GM19043 (cell line): ENCODE measurements at regions not wholly inside any gene's neighbourhood (a gene's known extent, or its start where the extent isn't known, plus 50 kb on each side); places are given as distances from the start of the nearest gene placed in this dataset.

ENCODE experiments used
- ATAC-seq: cut with Tn5 transposase; IDR thresholded peaks from one replicate; pipeline ENCODE4 v1.9.1; 2021; ENCODE audit warnings: low read depth; ENCODE audit not compliant: unreplicated experiment

DNA sequence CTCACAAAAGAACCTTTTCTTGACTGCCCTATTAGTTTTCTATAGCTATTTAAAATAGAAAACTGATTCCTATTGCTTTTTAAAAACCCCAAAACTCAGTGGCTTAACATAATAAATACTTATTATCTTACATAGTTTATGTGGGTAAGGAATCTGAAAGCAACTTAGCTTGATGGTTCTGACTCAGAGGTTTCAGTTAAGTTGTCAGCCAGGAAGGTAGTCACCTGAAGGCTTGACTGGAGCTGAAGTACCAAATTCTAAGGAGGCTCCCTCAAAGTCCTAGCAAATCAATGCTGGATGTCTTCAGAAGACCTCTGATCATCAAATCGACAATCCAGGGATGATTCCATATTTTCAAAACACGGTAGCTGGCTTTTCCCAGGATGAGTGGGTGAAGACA lies 546.6 kb upstream of the CDH2 start:
- no peak for ATAC-seq

DNA sequence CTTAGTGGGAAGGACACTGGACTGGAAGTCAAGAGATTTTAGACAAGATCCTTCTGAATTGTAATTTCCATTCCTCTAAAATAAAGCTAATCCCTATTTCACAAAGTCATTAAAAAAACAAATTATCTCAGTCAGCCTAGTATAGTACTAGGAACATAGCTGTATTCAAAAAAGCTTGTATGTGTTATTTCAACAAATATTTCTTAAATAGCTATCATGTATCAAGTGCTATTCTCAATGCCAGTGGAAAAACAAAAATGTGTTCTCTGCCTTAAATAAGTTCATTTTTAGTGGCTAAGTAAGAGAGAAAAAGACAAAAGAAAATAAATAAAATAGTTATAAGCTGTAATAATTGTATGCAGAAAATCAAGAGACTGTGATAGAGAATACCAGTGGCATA lies 541.8 kb upstream of the CDH2 start:
- no peak for ATAC-seq

DNA sequence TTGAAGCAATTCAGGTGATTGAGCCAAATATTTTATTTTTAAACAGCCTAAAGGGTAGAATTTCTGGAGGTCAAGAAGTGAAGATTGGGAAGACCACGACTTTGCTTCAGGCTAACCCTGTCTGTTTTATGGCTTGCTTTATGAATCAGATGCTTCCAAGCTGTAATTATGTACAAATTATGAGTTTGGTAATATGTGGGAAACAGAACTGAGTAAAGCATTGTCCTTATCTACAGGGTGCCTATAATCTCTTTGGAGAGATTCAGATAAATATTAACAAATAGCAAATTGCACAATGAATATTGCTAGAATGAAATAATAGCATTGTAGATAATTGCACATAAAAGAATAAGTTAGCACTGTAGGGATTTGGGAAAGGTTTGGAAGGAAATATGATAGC lies 539.4 kb upstream of the CDH2 start:
- no peak for ATAC-seq

DNA sequence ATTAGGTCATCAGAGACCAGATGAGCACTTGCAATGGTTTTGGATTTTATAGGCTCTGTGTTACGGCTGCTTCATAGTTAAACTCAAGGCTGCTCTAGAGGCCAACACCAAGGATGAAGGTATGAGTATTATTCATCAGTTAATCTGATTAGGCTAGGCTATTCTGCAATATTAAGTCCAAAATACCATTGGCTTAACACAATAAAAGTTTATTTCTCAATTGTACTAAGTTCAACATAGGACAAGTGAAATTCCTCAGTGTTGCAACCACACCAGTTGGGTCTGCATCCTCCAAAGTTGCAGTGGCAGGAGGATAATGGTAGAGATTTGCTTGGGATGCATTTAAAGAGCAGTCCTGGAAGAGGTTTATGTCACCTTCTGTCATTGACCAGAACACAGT lies 538.3 kb upstream of the CDH2 start:
- no peak for ATAC-seq

DNA sequence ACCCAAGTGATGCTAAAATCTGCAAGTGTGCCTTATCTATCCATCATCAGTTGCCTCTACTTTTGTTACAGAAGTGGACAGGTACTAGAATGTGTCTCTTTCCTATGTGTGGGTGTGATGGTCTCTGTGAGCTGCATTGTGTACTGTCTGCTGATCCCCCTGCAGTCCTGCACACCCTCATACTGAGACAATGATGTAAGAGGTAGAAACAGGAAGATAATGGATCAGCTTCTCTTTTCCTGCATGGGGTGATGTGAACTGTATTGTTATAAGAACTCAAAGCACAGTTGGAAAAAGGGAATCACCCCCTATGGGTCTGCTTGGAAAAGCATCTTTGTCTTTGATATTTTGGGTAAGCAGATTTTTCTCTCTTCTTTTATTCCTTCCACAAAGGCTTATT lies 537.6 kb upstream of the CDH2 start:
- no peak for ATAC-seq

DNA sequence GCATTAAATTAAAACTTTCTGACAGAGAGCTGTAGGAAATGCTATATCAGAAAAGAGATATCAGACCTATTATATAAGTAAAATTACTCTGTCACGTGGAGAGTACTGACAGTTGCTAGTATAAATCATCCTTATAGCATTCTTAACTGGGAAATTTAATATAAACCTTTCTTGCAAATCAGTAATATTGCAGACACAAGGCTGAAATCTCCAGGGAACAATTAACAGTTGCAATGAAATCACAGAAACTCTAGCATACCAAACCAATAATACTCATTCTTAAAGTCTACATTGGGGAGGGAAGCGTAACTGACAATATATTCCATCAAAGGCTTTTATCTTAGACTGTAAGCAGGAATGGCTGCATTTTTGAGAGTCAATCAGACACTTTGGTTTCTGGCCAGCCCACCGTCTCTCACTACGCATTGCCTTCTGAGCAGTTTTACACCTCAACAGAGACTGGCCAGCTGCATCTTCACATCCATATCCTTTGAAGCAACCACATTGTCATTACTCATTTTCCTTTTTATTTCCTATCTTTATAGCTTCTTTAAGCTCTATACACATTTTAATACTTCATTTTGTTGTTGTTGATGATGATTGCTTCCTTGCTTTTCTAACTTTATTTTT lies 536.0 kb upstream of the CDH2 start:
- no peak for ATAC-seq

DNA sequence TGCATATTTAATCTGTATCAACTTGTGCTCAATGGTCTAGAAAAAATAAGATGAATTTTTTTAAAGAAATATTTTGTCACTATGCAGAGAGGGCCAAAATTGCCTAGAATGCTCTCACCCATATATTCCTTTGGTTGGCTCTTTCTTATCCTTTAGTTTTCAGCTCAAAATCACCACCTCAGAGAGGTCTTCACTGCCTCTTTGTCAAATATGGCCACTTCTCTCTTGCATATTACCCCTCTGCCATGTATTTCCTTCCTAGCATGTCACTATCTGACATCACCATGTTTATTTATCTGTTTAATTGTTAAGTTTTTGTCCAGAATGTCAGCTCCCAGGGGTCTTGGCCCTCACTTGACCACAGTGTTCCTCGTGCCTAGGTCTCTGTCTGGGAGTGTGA lies 535.2 kb upstream of the CDH2 start:
- no peak for ATAC-seq

DNA sequence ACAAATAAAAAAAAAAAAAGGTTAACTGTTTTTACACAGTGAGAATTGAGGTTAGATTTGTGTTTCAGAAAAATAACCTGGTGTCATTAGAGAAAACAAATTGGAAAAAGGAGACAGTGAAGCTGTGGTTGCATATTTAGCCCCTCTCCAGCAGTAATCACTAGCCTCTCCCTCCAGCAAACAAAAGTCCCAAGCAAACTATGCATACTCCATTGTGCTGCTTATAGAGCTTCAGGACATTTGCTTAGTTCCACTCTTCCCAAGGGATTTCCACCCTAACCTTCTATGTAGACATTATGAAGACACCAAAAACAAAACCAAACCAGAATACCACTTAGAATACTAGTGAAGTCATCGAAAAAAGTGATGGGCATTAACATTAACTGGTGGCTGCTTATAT lies 534.2 kb upstream of the CDH2 start:
- no peak for ATAC-seq

DNA sequence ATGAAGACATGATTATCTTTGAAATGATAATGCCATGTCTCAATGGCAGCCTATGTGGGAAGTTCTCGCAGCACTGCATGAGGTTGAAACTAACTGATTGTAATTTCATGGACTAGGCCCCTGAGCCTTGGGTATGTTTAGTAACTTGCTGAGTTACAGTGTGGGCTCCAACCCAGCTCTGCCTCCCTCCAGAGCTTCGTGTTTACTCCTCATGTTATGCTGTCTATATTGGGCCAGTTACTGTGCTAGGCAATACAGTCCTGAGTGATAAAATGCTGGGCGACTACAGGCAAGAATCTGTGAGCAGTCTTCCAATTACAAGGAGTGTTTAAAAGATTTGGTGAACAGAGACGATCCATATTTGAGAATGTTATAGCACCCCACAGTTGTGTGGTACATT lies 530.1 kb upstream of the CDH2 start:
- no peak for ATAC-seq

DNA sequence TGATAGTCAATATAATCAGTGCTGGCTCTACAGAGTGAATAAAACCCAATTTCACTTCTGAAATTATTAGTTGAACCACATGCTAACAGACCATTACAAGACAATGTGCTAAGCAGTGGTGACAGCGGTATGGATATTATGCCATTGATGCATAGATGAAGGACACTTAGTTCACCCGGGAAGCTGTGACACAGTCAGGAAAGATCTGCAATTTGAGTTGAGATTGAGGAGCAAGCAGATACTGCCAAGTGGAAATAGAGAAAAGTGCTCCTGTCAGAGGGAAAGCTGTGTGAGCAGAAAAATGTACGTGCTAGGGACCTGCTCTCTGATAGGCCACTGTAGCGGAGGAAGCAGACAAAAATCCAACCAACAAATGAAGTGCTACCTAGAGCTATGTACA lies 529.5 kb upstream of the CDH2 start:
- no peak for ATAC-seq

DNA sequence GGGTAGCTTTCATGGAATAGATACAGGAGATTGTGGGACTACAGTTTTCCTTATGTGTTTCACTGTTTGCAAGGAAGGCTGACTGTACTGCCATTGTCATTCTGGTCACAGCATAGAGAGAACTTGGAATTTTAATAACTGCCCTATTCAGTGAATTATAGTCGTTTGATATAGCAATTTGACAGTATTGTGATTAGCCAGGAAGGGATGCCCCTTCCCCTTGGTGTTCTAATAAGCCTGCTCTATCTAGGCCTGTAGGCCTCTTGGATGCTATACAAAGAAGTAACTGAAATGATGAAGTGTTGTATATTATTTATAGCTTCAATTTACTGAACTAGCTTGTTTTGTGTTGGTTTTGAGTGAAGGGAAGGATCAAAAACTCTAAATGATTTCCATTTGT lies 528.6 kb upstream of the CDH2 start:
- no peak for ATAC-seq

DNA sequence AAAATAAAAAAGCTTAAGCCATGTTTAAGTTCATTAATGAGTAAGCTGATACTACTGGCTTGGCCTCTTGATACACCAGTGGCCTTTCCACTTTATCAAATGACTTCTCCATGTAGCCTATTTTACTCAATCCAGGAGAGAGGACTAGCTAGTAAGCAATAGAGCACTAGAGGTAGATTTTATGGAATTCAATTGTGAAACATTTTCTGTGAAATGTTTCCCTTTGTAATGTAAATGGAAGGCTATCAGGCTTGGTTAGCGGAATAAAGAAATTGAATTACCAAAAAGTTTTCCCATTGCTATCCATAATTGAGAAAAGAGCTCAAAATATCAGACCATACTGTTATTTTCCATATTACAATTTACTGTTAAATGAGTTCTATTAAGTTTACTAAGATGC lies 515.4 kb upstream of the CDH2 start:
- ATAC-seq: no peak

DNA sequence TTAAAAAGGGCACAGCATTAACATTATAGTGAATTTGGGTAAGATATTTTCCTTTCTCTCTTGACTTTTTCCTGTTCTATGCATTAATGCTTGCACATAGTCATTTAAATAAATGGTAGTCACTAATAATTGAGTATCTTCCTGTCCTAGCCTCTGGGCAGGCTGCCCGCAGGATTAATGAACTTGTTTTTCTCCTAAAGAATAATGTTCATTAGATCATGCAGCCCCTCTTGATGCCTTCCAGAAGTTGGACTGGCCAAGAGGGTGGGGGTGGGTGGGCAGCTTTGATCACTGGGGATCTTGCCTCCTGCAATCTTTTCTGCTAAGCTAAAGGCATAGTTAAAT lies 514.5 kb upstream of the CDH2 start:
- ATAC-seq: no peak

DNA sequence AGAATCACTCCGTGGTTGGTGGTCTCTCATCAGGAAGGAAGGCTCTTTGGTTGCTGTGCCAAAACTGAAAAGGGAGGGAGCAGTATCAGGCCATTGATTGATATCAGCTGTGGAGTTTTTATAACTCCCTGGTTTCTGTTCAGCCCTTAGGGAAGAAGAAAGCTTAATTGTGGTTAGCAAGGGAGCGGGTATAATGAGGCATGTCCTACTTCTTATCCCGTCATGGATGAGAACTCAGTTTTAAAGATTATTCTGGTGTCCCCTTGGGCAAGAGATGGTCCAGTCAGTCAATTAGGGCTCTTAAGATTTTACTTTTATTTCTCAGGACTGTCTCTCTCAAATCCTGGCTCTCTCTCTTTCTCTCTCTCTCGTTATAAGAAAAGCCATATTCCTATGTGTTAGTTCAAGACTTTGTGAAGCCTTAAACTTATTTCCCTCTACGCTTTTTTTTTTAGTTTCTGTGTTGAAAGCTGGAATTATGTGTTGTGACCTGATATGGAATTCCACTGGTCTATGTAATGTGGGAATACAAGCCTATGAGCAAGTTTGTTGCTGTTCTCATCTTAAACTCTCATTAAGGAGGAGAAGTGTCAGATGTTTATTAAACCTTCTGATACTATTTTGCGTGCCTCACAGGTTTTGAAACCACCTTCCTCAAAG lies 514.0 kb upstream of the CDH2 start:
- ATAC-seq: no peak

DNA sequence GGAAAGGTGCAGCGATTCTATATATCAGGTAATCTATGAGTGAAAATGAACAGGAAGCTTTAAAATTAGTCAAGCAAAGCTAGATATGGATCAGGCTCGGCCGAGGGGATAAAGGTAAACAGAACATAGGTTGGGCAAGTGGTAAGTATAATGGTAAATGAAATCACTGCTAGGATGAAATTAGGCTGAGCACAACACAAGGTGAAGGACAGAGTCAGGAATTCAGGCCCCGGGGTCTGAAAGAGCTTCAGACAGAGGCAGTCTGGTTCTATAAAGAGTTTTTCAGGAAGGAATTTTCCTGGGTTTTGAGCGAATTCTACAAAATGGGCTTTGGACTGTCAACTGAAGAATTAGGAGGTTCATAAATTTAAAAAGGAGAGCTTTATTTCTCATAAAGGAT lies 513.2 kb upstream of the CDH2 start:
- no peak for ATAC-seq

DNA sequence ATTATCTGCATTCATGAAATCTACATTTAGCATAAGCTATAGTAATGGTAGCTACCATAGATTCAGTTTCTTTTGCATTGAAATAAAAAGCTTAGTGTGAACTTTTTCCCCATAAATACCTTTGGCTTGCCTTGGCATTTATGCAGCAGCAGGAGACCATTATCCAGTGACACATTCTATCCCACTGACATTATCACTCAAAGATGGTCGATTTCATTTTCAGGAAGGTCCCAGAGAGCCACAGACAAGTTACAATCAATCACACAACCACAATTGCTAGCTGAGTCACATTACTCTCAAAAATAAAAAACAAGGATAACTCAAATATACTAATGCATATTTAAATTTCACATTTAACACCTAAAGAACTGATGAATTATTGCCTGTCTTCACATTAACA lies 512.7 kb upstream of the CDH2 start:
- no peak for ATAC-seq

DNA sequence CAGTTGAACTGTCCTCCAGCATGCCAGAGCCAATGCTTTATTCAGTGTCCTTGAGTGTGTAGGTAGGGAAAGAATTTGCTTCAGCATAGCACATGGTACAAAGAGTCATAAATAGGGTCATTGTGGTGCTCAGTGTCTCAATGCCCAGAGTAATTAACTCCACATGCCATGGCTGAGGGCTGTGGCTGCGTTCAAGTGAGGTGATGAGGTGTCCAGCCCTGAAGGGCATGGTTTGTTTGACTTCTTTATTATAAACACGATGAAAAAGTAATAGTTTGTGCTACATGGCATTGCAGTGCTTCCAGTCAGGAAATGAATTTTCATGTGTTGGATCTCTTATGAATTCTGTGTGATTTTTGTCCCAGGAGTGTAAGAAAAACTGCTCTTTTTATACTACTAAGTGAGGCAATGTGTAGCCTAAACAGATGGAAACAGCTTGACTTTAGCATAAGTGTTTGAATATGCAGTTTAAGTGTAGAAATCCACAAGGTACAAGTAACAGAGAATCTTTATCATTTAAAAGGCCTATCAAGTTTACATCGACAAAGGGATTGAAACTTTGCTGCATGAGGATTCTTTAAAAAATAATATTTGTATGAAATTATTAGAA lies 507.9 kb upstream of the CDH2 start:
- no peak for ATAC-seq

DNA sequence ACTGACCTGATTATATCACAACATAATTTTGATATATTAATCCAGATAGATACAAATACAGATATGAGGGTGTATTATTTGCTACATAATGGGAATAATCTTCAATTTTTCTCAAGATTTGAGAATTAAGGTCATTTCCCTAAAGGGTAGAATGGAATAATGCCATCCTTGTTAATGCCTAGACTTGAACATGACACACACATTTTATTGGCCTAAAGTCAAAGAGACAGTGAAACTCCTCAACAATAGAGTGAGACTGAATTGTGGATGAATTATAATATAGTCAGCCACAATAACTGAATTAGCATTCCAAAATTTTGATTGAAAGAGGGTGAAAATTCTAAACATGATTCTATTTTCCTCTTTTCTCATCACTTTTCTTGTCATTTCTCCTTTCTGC lies 506.0 kb upstream of the CDH2 start:
- ATAC-seq: no peak

DNA sequence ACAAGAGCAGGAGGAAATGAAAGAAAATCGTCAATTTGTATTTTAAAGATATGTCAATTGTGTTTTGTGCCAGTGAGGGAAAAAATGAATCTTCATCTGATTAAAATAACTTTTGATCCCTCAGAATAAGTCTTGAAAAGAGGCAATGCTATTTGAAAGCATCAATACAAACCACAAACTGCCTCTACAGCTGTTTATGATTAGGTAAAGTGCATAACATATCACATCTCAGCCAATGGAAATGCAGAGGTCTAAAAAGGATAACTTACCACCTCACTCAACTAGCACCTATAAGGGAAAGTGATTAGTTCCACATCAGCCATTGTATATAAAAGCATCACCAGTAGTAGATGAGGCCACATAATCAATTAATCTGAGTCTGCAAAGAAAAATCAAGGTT lies 492.2 kb upstream of the CDH2 start:
- ATAC-seq: no peak

DNA sequence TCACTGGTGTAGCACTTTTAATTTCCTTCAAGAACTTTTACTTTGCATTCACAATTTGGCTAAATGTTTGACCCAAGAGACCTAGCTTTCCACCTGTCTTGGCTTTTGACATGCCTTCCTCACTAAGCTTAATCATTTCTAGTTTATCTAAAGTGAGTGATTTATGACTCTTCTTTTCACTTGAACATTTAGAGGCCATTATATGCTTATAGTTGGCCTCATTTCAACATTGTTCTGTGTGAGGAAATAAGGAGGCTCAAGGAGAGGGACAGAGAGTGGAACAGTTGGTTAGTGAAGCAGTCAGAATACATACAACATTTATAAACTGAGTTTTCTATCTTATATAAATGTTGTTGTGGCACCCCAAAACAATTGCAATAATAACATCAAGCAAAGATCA lies 489.3 kb upstream of the CDH2 start:
- no peak for ATAC-seq

DNA sequence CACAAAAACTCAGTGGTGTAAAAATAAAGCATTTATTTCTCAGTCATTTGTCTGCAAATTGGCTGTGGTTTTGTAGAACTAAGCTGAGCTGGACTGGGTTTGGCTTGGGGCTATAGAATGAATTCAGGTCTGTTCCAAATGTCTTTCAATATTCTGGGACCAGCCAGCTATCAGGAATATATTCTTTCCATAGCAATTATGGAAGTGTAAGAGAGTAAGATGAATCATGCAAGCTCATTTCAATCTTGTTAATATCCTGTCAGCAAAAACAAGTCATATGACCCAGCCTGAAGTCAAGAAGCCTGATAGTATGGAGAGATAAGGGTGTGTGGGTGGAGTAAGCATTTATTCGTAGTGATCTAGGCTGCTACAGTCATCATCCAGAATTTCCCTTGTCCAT lies 481.0 kb upstream of the CDH2 start:
- ATAC-seq: no peak

DNA sequence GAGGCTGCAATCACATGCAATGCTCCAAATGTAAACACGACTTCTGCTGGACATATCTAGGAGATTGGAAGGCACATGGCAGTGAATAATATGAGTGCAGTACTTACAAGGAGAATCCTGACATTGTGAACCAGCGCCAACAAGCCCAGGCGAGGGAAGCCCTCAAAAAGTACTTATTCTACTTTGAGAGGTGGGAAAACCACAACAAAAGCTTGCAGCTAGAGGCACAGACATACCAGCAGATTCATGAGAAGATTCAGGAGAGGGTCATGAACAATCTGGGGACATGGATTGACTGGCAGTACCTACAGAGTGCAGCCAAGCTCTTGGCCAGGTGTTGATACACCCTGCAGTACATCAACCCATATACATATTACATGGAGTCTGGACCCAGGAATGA lies 475.7 kb upstream of the CDH2 start:
- ATAC-seq: no peak

DNA sequence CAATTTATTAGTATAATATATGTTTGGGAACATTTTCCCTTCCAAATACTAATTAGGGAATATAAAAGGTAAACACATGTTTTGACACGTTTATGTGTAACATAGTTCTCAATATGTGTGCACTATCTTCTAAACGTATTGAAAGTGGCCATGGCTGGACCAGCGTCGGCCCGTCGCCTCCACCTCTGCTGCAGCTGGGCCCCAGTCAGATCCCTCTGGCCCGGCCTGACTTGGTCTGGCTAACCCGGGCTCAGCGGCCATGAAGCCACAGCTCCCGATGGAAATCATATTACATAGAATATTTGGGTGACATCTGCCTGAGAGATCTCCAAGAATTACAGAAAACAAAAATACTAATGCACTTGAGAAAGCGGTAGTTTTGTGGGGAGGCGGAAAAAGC lies 474.4 kb upstream of the CDH2 start:
- no peak for ATAC-seq
